Cardiac fibroblast (primary cell): ENCODE measurements at regions not wholly inside any gene's neighbourhood (a gene's known extent, or its start where the extent isn't known, plus 50 kb on each side); places are given as distances from the start of the nearest gene placed in this dataset.

Experiments used
- DNase-seq, 2 donors: peaks; one replicate each; pipeline versions ENCODE4 v3.0.0 to v3.0.0-alpha.2; 2010; ENCODE audit warnings: low read depth in 2 of 2
- H3K4me3 ChIP-seq, 2 donors: replicated peaks in 1 of 2; 1 replicate in 1 of 2; 2 replicates in 1 of 2; pipeline ENCODE4 v1.5.1; 2011; ENCODE audit warnings: low read depth in 2 of 2, low read length in 2 of 2, mild to moderate bottlenecking in 2 of 2, moderate library complexity in 1 of 2
- TF ChIP-seq, protein P1 (sequence below): IDR thresholded peaks from one replicate; pipeline ENCODE4 v1.5.1; 2011; ENCODE audit warnings: low read depth, mild to moderate bottlenecking, low read length, inconsistent platforms

DNA sequence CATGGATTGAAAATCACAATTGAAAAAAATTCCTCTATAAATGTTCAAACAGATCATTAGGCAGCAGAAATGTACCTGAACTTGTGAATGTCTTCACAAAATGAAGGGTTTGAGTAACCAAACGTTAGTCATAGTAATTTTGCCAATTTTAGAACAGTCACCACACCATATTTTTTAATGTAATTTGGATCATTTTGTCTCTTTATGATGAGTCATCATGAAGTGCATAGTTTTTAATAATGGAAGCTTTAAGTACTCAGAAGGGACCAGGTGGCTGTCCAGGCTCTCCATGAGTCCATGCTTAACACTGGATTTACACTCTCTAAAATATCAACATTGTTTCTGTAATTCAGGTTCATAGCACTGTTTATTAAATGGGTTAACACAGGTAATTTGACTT is 219.2 kb downstream of the ETV1 start:
- TF ChIP-seq, protein P1, sequence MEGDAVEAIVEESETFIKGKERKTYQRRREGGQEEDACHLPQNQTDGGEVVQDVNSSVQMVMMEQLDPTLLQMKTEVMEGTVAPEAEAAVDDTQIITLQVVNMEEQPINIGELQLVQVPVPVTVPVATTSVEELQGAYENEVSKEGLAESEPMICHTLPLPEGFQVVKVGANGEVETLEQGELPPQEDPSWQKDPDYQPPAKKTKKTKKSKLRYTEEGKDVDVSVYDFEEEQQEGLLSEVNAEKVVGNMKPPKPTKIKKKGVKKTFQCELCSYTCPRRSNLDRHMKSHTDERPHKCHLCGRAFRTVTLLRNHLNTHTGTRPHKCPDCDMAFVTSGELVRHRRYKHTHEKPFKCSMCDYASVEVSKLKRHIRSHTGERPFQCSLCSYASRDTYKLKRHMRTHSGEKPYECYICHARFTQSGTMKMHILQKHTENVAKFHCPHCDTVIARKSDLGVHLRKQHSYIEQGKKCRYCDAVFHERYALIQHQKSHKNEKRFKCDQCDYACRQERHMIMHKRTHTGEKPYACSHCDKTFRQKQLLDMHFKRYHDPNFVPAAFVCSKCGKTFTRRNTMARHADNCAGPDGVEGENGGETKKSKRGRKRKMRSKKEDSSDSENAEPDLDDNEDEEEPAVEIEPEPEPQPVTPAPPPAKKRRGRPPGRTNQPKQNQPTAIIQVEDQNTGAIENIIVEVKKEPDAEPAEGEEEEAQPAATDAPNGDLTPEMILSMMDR, result no peak
- DNase-seq, result peak; percentile 3 to 41
- H3K4me3 ChIP-seq, result no peak overlapping the region

DNA sequence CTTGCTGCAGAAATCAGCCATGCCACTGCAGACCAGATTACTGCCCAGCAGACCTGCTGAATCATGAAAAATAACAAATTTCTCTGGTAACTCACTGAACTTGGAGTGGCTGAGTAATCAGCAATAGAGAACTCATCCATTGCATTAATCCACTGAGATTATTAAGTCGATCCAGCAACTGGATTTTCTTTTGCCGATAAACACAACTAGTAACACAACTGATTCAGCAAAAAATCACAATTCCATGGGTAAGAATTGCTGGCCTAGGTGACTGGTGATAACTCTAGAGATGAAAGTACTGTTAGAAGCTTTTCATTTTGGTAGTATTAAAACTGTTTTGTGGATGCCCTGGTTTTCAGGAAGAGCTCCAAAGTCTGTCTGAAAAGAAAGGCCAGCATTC is 214.5 kb downstream of the ETV1 start:
- DNase-seq, result peak in 1 of 2 donors; percentile 2
- H3K4me3 ChIP-seq, result no peak overlapping the region
- TF ChIP-seq, protein P1, result no peak

DNA sequence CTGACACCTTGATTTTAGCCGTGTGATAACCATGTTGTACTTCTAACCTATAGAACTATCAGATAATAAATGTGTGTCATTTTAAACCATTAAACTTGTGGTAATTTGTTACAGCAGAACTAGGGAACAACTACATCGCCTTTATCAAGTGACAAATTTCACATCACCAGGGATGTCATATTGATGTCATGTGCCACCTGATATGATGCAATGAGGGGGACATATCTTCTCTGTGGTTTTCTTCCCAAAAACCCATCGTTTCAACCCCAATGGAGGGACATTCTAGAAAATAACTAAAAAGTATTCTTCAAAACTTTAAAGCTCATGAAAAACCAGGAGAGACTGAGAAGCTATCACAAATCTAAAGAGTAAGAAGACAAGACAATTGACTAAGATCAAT is 212.2 kb downstream of the ETV1 start:
- TF ChIP-seq, protein P1, result no peak
- H3K4me3 ChIP-seq, result no peak overlapping the region
- DNase-seq, result no peak

DNA sequence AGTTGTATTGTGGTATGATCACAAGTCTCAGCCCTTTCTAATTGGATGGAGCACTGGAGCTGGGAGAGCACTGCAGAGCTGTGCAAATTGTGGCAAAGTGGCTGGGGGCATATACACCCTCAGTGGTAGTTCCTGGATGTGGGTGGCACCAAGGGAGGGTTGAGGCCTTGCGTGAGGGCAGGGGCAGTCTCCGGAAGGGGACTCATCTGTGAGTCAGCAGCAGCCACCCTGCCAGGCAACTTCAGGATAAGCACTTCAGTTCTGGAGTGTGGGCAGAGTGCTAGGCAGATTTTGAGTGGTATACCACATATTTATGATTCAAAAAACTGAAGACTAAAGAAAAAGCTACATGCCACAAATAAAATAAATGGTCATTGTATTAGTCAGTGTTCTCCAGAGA is 210.5 kb downstream of the ETV1 start:
- H3K4me3 ChIP-seq, result no peak overlapping the region
- DNase-seq, result peak; percentile 33 to 51

DNA sequence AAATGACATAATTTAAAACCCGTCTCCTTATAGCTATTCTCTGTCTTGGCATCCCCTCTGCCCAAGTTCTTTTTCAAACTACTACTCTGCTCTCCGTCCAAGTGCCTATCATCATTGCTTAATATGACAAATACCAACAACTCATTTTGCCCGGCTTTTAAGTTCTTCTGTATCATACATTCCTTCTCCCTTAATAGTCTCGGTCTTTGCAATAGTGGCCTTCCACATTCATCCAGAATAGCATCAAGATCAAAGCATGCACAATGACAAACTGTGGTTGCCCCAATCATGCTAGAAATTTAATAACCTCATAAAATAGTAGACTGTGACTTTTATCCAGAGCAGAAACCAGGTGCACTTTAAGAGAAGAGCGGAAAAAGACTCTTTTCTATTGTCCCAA is 198.9 kb downstream of the ETV1 start:
- TF ChIP-seq, protein P1, result no peak
- H3K4me3 ChIP-seq, result no peak overlapping the region
- peak in 1 of 2 donors; percentile 40 for DNase-seq

More for the DNA sequence above, 210.5 kb downstream of the ETV1 start:
- TF ChIP-seq, protein P1, result no peak

DNA sequence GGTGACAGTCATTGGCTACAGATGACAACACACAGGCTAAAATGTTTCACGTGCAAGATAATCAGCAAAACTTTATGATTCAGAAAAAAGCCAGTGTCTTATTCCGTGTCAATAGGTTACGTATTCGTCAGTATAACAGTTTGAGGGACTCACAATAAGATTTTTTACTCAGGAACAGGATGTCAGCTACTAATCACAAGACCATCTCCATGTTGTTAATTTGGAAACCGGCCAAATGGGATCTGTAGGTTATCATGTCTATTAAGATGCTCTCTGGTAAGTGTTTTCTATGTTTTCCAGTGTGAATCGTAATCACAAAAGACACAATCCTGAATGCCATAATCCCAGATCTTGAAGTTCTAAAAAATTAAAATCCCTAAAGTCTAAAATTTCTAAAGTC is 197.3 kb downstream of the ETV1 start:
- no peak for DNase-seq
- no peak overlapping the region for H3K4me3 ChIP-seq
- TF ChIP-seq, protein P1, result no peak

DNA sequence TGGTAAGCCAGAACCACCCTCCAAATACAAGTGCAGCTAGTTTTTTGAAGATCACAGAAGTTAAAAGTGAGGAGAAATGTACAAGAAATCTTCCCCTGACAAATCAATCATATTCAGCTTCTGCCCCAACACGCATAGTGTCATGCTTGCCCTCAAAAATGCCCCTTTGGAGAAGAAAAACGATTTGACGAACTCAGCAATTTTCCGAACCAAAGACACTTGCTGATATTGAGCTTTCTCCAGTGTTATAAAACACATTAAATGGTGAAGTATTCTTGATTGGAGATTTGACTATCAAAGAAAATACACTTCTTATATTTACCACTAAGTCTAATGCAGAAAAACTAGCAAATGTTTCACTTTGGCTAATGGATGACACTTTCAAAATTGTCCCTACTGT is 195.5 kb downstream of the ETV1 start:
- no peak for DNase-seq
- TF ChIP-seq, protein P1, result no peak

More for the DNA sequence above, 195.5 kb downstream of the ETV1 start:
- H3K4me3 ChIP-seq, result no peak overlapping the region
